HCT116 (cell line): ENCODE measurements at regions not wholly inside any gene's neighbourhood (a gene's known extent, or its start where the extent isn't known, plus 50 kb on each side); places are given as distances from the start of the nearest gene placed in this dataset.

Experiments
- ATAC-seq: fragments of 200-7000 bp; cut with Tn5 transposase; 2 replicates; pipeline ENCODE4 v1.9.1; 2020; ENCODE audit warnings: mild to moderate bottlenecking, moderate library complexity
- BruUV-seq: library from RNA; stranded (reverse); fragments of 400-500 nt; replicated peaks from 2 replicates; lab custom pipeline; 2021; lab: Mats Ljungman, UMichigan
- CTCF ChIA-PET: fragments of 300-600 bp; sonication (Branson Sonifier 250); formaldehyde crosslinking; loops from one replicate; lab custom pipeline; 2021; ENCODE audit warnings: antibody characterized with exemption; lab: Charles Lee
- POLR2A ChIA-PET: fragments of 300-600, 350-600 bp; sonication (Branson Sonifier 250); formaldehyde crosslinking; loops from one replicate; lab custom pipeline; 2021; ENCODE audit warnings: antibody characterized with exemption; lab: Charles Lee
- RAD21 ChIA-PET, 2 experiments: fragments of 300-600 bp; sonication (Branson Sonifier 250); formaldehyde crosslinking; loops; one replicate each; lab custom pipeline; 2023; ENCODE audit warnings: low total read pairs in 2 of 2; ENCODE audit not compliant: uncharacterized antibody in 2 of 2, unreplicated experiment in 2 of 2, low non-redundant PET in 1 of 2; lab: Charles Lee
- DNase-seq: peaks from one replicate; pipeline ENCODE4 v3.0.0-alpha.2; 2010; ENCODE audit warnings: low read depth, low spot score
- H2AFZ ChIP-seq: fragments of 200-600 bp; shearing (Covaris generic), sonication (generic); 2 replicates; pipeline ENCODE4 v1.6.1; 2017; ENCODE audit warnings: low read depth, mixed run types, mixed read lengths, antibody characterized with exemption, low read length; ENCODE audit not compliant: poor library complexity, severe bottlenecking
- H3K27ac ChIP-seq: 2 replicates; pipeline ENCODE4 v1.5.1; 2012; ENCODE audit warnings: low read depth, low read length
- H3K27me3 ChIP-seq: fragments of 200-600 bp; sonication (generic); 2 replicates; pipeline ENCODE4 v1.6.1; 2016; ENCODE audit warnings: mixed run types, low read length, mixed read lengths; ENCODE audit not compliant: insufficient read depth
- H3K36me3 ChIP-seq, 2 experiments: fragments of 200-500 bp in 1 of 2; fragments of 200-600 bp in 1 of 2; sonication (Bioruptor generic) in 1 of 2; sonication (generic) in 1 of 2; 2 replicates each; pipeline versions ENCODE4 v1.5.1 to v1.6.1; 2014 to 2016; ENCODE audit warnings: low read length in 2 of 2, inconsistent platforms in 1 of 2, mixed read lengths in 1 of 2, mixed run types in 1 of 2; ENCODE audit not compliant: insufficient read depth in 2 of 2, control insufficient read depth in 1 of 2
- H3K4me1 ChIP-seq, 2 experiments: fragments of 200-600 bp in 1 of 2; sonication (generic) in 1 of 2; 2 replicates each; pipeline versions ENCODE4 v1.5.1 to v1.6.1; 2012 to 2017; ENCODE audit warnings: low read length in 2 of 2, inconsistent platforms in 1 of 2, mild to moderate bottlenecking in 1 of 2, mixed read lengths in 1 of 2, mixed run types in 1 of 2, moderate library complexity in 1 of 2; ENCODE audit not compliant: insufficient read depth in 2 of 2, control insufficient read depth in 1 of 2
- H3K4me2 ChIP-seq: fragments of 200-600 bp; sonication (generic); 2 replicates; pipeline ENCODE4 v1.6.1; 2017; ENCODE audit warnings: mixed run types, low read length, mixed read lengths
- H3K4me3 ChIP-seq, 2 experiments: fragments of 200-600 bp in 1 of 2; sonication (generic) in 1 of 2; replicated peaks in 1 of 2; 2 replicates each; pipeline ENCODE4 v1.5.1; 2011 to 2016; ENCODE audit warnings: low read length in 2 of 2, control low read depth in 1 of 2, low read depth in 1 of 2, mild to moderate bottlenecking in 1 of 2, mixed read lengths in 1 of 2, mixed run types in 1 of 2
- H3K79me2 ChIP-seq: fragments of 200-600 bp; sonication (generic); 2 replicates; pipeline ENCODE4 v1.6.1; 2017; ENCODE audit warnings: mild to moderate bottlenecking, mixed run types, low read length, moderate library complexity, mixed read lengths; ENCODE audit not compliant: insufficient read depth
- H3K9ac ChIP-seq: fragments of 200-600 bp; sonication (generic); 2 replicates; pipeline ENCODE4 v1.6.1; 2016; ENCODE audit warnings: low read length, mixed read lengths
- H3K9me2 ChIP-seq: fragments of 200-600 bp; sonication (generic), shearing (Covaris generic); 2 replicates; pipeline ENCODE4 v1.6.1; 2017; ENCODE audit warnings: mixed run types, mild to moderate bottlenecking, moderate library complexity; ENCODE audit not compliant: insufficient read depth
- H3K9me3 ChIP-seq, 2 experiments: fragments of 200-500 bp in 1 of 2; fragments of 200-600 bp in 1 of 2; sonication (Bioruptor generic) in 1 of 2; sonication (generic) in 1 of 2; 2 replicates each; pipeline ENCODE4 v1.6.1; 2014 to 2017; ENCODE audit warnings: low read length in 2 of 2, mixed read lengths in 2 of 2, inconsistent platforms in 1 of 2, low read depth in 1 of 2, mild to moderate bottlenecking in 1 of 2, mixed run types in 1 of 2, moderate library complexity in 1 of 2; ENCODE audit not compliant: control insufficient read depth in 1 of 2, insufficient read depth in 1 of 2
- H4K20me1 ChIP-seq: fragments of 200-600 bp; sonication (generic), shearing (Covaris generic); 2 replicates; pipeline ENCODE4 v1.6.1; 2017; ENCODE audit warnings: mixed run types, mild to moderate bottlenecking, moderate library complexity; ENCODE audit not compliant: insufficient read depth
- ATF3 ChIP-seq: IDR thresholded peaks from 2 replicates; pipeline ENCODE4 v1.6.1; 2012
- CEBPB ChIP-seq: IDR thresholded peaks from 2 replicates; pipeline ENCODE4 v1.6.1; 2012; ENCODE audit warnings: low read depth
- ELF1 ChIP-seq: IDR thresholded peaks from 2 replicates; pipeline ENCODE4 v1.6.1; 2012; ENCODE audit warnings: low read depth, borderline replicate concordance
- EZH2phosphoT487 ChIP-seq: fragments of 200-600 bp; IDR thresholded peaks from 2 replicates; pipeline ENCODE4 v1.6.1; 2018; ENCODE audit warnings: antibody characterized with exemption, borderline replicate concordance
- JUND ChIP-seq: IDR thresholded peaks from 2 replicates; pipeline ENCODE4 v1.6.1; 2012
- POLR2AphosphoS5 ChIP-seq: IDR thresholded peaks from 2 replicates; pipeline ENCODE4 v1.6.1; 2011; ENCODE audit warnings: mild to moderate bottlenecking, low read depth, low read length, moderate library complexity
- RAD21 ChIP-seq: IDR thresholded peaks from 2 replicates; pipeline ENCODE4 v1.6.1; 2012; ENCODE audit warnings: low read depth, mild to moderate bottlenecking
- SIN3A ChIP-seq: IDR thresholded peaks from 2 replicates; pipeline ENCODE4 v1.6.1; 2012; ENCODE audit warnings: low read depth
- TCF7L2 ChIP-seq: IDR thresholded peaks from 2 replicates; pipeline ENCODE4 v1.7.0; 2011; ENCODE audit warnings: borderline replicate concordance, inconsistent platforms; ENCODE audit not compliant: insufficient read depth, insufficient read length; ENCODE audit errors: extremely low read depth
- YY1 ChIP-seq: IDR thresholded peaks from 2 replicates; pipeline ENCODE4 v1.6.1; 2011; ENCODE audit warnings: low read length, low read depth, moderate library complexity, mild to moderate bottlenecking; ENCODE audit not compliant: insufficient replicate concordance; ENCODE audit errors: extremely low read depth
- intact Hi-C: fragments of 100-400 bp; cut with micrococcal nuclease; formaldehyde crosslinking; loops from 2 replicates; pipeline ENCODE4 v1.10.0; 2022

- TF ChIP-seq RAD21 (no peak), ATF3 (no peak), JUND (no peak), POLR2AphosphoS5 (no peak), SIN3A (no peak), ELF1 (no peak), TCF7L2 (no peak)
- TF ChIP-seq, all 23 proteins: peak for 0
Observed at GRCh38 chr5:5888284-5888683, 465.8 kb downstream of the ICE1 start (continued).

GRCh38 chr5:5887833-5888232 lies 465.4 kb downstream of the ICE1 start:
- no TSS peak for BruUV-seq
- no peak overlapping the region for H3K27ac ChIP-seq
- H3K27me3 ChIP-seq, result no peaks in the 10 kb centered on the region
- no peaks in the 10 kb centered on the region for H3K9me2 ChIP-seq
- ChIA-PET RAD21 (no interaction called here), CTCF (no interaction called here), POLR2A (no interaction called here)
- no peak overlapping the region for H3K4me2 ChIP-seq
- ATAC-seq (no peak), DNase-seq (no peak)
- H3K36me3 ChIP-seq, result no peaks in the 10 kb centered on the region
- no peaks in the 10 kb centered on the region for H3K9me3 ChIP-seq
- no peaks in the 10 kb centered on the region for H3K4me1 ChIP-seq
- H2AFZ ChIP-seq, result no peak overlapping the region
- H3K4me3 ChIP-seq, result no peak overlapping the region
- no peak overlapping the region for H3K9ac ChIP-seq
- TF ChIP-seq YY1 (no peak), EZH2phosphoT487 (no peak), ATF3 (no peak), POLR2AphosphoS5 (no peak), RAD21 (no peak), CEBPB (no peak)
- intact Hi-C loops, result no loop called here
- H4K20me1 ChIP-seq, result no peaks in the 10 kb centered on the region
- H3K79me2 ChIP-seq, result no peaks in the 10 kb centered on the region
